Gastroesophageal sphincter (tissue), 3 donors: ENCODE measurements at regions not wholly inside any gene's neighbourhood (a gene's known extent, or its start where the extent isn't known, plus 50 kb on each side); places are given as distances from the start of the nearest gene placed in this dataset.

Experiments used
- CTCF ChIP-seq, 4 experiments: fragments of 200-600 bp in 2 of 4; fragments of 450-650 bp in 2 of 4; sonication (generic) in 1 of 4; IDR thresholded peaks; one replicate each; pipeline ENCODE4 v1.5.1; 2017 to 2019; ENCODE audit warnings: antibody characterized with exemption in 4 of 4, mild to moderate bottlenecking in 2 of 4, moderate library complexity in 2 of 4
- POLR2A ChIP-seq, 2 donors: fragments of 450-650 bp; IDR thresholded peaks; one replicate each; pipeline ENCODE4 v1.6.1; 2017; ENCODE audit warnings: antibody characterized with exemption in 2 of 2, mild to moderate bottlenecking in 2 of 2, moderate library complexity in 1 of 2
- POLR2AphosphoS5 ChIP-seq: sonication (generic); formaldehyde crosslinking; IDR thresholded peaks from one replicate; pipeline ENCODE4 v1.6.1; 2017; ENCODE audit warnings: antibody characterized with exemption

- TF ChIP-seq POLR2AphosphoS5 (no peak), CTCF (IDR thresholded peaks at IDR 0.05) (no peak), POLR2A (IDR thresholded peaks at IDR 0.05) (no peak)
These were observed 59.8 kb upstream of the LPAR1 start for GRCh38 chr9:111098093-111098492.
